Lower leg skin (tissue), 4 donors: ENCODE measurements at regions not wholly inside any gene's neighbourhood (a gene's known extent, or its start where the extent isn't known, plus 50 kb on each side); places are given as distances from the start of the nearest gene placed in this dataset.
"Not testable (repeated sequence)": the region's sequence is repeated elsewhere in the genome, so short reads cannot be mapped to it uniquely, and the experiment has no call there.

Experiments
- DNase-seq, 2 donors: peaks; one replicate each; pipeline ENCODE4 v3.0.0-alpha.2; 2019; ENCODE audit warnings: low spot score in 2 of 2
- H3K4me3 ChIP-seq: fragments of 200-600 bp; sonication (generic); 2 replicates; pipeline ENCODE4 v1.5.1; 2017; ENCODE audit warnings: mild to moderate bottlenecking, low read depth; ENCODE audit not compliant: poor library complexity, severe bottlenecking
- POLR2A ChIP-seq, 2 donors: fragments of 450-650 bp; IDR thresholded peaks; one replicate each; pipeline ENCODE4 v1.6.1; 2016 to 2017; ENCODE audit warnings: antibody characterized with exemption in 2 of 2, mild to moderate bottlenecking in 1 of 2, moderate library complexity in 1 of 2
- WGBS, 2 donors: methylation state at CpG; one replicate each; pipeline ENCODE4 v1.1.5; 2018; 5-methylcytosine and 5-hydroxymethylcytosine counted together
- intact Hi-C: fragments of 100-400 bp; cut with DNase I; formaldehyde crosslinking; loops from one replicate; pipeline ENCODE4 v1.15.0; 2023; ENCODE audit warnings: low total_unique reads
- TF ChIP-seq, protein P1 (sequence below), 3 donors: fragments of 450-650 bp; IDR thresholded peaks; one replicate each; pipeline ENCODE4 v1.5.1; 2016; ENCODE audit warnings: antibody characterized with exemption in 3 of 3, mild to moderate bottlenecking in 3 of 3, moderate library complexity in 2 of 3

- intact Hi-C loops = no loop called here
- 59 to 63% methylated on average over 2 of the region's 2 CpGs for WGBS, 2 donors
- TF ChIP-seq POLR2A (IDR thresholded peaks at IDR 0.05) = no peak
- TF ChIP-seq, protein P1, sequence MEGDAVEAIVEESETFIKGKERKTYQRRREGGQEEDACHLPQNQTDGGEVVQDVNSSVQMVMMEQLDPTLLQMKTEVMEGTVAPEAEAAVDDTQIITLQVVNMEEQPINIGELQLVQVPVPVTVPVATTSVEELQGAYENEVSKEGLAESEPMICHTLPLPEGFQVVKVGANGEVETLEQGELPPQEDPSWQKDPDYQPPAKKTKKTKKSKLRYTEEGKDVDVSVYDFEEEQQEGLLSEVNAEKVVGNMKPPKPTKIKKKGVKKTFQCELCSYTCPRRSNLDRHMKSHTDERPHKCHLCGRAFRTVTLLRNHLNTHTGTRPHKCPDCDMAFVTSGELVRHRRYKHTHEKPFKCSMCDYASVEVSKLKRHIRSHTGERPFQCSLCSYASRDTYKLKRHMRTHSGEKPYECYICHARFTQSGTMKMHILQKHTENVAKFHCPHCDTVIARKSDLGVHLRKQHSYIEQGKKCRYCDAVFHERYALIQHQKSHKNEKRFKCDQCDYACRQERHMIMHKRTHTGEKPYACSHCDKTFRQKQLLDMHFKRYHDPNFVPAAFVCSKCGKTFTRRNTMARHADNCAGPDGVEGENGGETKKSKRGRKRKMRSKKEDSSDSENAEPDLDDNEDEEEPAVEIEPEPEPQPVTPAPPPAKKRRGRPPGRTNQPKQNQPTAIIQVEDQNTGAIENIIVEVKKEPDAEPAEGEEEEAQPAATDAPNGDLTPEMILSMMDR (IDR thresholded peaks at IDR 0.05) = no peak
- H3K4me3 ChIP-seq = no peak overlapping the region
- DNase-seq = no peak
These were observed 844.7 kb upstream of the MIR17HG start for GRCh38 chr13:90502762-90503161.

DNA sequence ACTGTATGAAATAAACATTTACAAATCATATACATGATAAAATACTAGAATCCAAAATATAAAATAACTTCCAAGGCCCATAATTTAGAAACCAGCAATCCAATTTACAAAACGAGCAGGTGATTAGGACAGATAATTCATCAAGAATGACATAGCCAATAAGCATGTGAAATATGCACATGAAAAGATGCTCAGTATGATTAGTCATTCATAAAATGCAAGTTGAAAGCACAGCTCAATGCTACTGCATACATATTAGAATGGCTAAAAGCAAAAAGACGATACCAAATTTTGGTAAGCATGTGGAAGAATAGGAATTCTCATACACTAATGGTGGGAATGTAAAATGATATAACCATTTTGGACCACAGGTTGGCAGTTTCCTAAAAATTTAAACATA lies 837.2 kb upstream of the MIR17HG start:
- H3K4me3 ChIP-seq = no peak overlapping the region
- WGBS, 2 donors = 63 to 76% methylated on average over 2 of the region's 2 CpGs
- TF ChIP-seq, protein P1 (IDR thresholded peaks at IDR 0.05) = no peak
- TF ChIP-seq POLR2A (IDR thresholded peaks at IDR 0.05) = no peak
- intact Hi-C loops = no loop called here
- no peak for DNase-seq

GRCh38 chr13:90511903-90512302 lies 835.6 kb upstream of the MIR17HG start:
- no peak for TF ChIP-seq POLR2A (IDR thresholded peaks at IDR 0.05)
- TF ChIP-seq, protein P1 (IDR thresholded peaks at IDR 0.05) = no peak
- no peak for DNase-seq
- no peak overlapping the region for H3K4me3 ChIP-seq
- WGBS, 2 donors = 54% methylated on average over 2 of the region's 2 CpGs
- intact Hi-C loops = no loop called here

- DNase-seq, H3K4me3 ChIP-seq, intact Hi-C loops: not testable (repeated sequence)
- WGBS, 2 donors = 93 to 94% methylated on average over 12 of the region's 12 CpGs
These were observed 832.8 kb upstream of the MIR17HG start for GRCh38 chr13:90514712-90515111.

DNA sequence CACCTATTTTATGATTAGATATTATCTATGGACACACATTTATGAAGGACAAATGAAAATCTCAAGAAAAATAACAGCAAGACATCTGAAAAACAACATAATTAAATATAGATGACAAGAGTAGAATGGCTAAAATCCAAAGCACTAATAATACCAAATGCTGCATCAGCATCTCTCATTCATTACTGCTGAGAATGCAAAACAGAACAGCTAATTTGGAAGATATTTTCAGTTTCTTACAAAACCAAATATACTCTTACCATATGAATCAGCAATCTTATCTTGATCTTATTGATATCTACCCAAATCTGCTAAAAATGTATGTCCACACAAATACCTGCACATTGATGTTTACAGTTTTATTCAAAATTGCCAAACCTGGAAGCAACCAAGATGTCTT lies 829.1 kb upstream of the MIR17HG start:
- TF ChIP-seq POLR2A (IDR thresholded peaks at IDR 0.05) = no peak
- TF ChIP-seq, protein P1 (IDR thresholded peaks at IDR 0.05) = no peak
- intact Hi-C loops = no loop called here
- no peak overlapping the region for H3K4me3 ChIP-seq
- no peak for DNase-seq

DNA sequence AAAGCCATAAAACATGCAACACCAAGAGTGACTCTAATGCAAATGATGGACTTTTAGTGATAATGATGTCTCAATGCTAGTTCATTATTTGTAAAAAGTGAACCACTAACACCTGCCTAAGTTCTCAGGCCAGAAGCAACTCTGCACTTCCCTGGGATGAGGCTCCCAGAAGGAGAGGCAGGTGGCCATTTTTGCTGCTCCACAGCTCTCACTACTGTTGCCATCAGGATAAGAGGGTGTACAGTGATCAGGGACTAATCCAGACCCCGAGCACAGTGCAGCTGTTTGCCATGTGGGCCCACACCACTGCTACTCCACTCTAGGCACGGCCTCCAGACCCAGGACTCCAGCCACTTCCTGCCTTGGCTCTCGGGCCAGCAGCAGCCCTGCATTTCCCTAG lies 828.3 kb upstream of the MIR17HG start:
- no peak for DNase-seq
- intact Hi-C loops = no loop called here
- no peak overlapping the region for H3K4me3 ChIP-seq
- WGBS, 2 donors = 34 to 36% methylated on average over 3 of the region's 3 CpGs
- TF ChIP-seq, protein P1 (IDR thresholded peaks at IDR 0.05) = no peak
- no peak for TF ChIP-seq POLR2A (IDR thresholded peaks at IDR 0.05)
